Fibroblast of pulmonary artery (primary cell): ENCODE measurements at regions not wholly inside any gene's neighbourhood (a gene's known extent, or its start where the extent isn't known, plus 50 kb on each side); places are given as distances from the start of the nearest gene placed in this dataset.

ENCODE experiments used
- DNase-seq: peaks from one replicate; pipeline ENCODE4 v3.0.0-alpha.2; 2010; ENCODE audit warnings: low read depth
- H3K4me3 ChIP-seq: replicated peaks from 2 replicates; pipeline ENCODE4 v1.5.1; 2011; ENCODE audit warnings: low read depth, mild to moderate bottlenecking, control low read depth, low read length, moderate library complexity
- CTCF ChIP-seq: IDR thresholded peaks from 2 replicates; pipeline ENCODE4 v1.5.1; 2011; ENCODE audit warnings: mild to moderate bottlenecking, control low read depth, low read length, inconsistent platforms; ENCODE audit errors: missing control alignments

DNA sequence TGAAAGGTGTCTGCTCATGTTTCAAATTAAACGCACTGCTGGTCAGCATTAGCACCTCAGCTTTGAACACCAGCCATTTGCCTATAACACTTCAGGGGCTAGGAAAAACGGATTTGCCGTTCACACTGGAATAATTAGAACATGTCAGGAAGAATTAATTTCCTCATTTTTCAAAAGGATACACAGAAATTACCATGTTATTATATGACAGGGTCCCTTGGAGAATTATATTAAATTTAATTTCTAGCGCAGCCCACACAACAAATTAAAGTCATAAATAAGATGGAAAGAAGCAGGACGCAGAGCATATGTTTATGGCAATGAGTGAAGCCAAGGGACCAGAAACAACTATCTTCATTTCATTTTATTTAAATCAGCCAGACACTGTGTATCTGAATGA lies 83.8 kb upstream of the SOX6 start:
- no peak for DNase-seq
- H3K4me3 ChIP-seq: no peak overlapping the region
- TF ChIP-seq CTCF: no peak

DNA sequence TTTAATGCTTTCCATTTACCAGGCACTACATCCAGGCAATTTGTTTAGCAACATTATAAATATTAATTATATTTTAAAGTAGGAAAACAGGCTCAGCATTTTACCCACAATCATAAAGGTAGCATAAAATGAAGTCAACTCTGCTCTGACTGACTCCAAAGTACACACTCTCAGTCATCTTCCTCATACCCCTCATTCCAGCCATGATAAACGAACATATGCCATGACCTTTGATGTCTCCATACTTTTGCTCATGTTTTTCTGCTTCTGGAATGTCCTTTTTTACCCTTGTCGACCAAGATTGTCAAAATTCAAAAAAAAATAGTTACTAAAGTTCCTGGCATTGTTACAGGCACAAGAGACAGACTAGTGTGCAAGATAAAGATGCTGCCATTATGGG lies 77.7 kb upstream of the SOX6 start:
- TF ChIP-seq CTCF: no peak
- DNase-seq: no peak
- H3K4me3 ChIP-seq: no peak overlapping the region

DNA sequence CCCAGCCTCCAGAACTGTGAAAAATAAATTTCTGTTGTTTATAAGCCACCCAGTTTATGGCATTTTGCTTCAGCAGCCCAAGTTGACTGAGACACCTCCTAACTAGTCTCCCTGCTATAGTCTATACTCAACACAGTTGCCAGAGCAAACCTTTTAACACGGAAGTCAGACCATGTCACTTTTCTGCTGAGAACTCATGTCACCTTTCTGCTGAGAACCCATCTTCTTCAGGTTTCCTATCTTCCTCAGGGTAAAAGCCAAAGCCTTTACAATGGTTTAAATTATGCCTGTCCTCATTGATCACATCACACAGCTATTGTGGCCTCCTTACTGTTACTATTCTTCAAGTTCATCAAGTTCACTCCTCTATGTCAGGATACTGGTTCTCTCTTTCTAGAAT lies 74.3 kb upstream of the SOX6 start:
- no peak for TF ChIP-seq CTCF
- no peak overlapping the region for H3K4me3 ChIP-seq
- DNase-seq: no peak

GRCh38 chr11:16421826-16422225 lies 65.5 kb upstream of the SOX6 start:
- H3K4me3 ChIP-seq: no peak overlapping the region
- no peak for TF ChIP-seq CTCF
- no peak for DNase-seq

GRCh38 chr11:16418428-16419097 lies 62.2 kb upstream of the SOX6 start:
- no peak for TF ChIP-seq CTCF
- H3K4me3 ChIP-seq: no peak overlapping the region
- DNase-seq: no peak

GRCh38 chr11:16412525-16413172 lies 56.3 kb upstream of the SOX6 start:
- TF ChIP-seq CTCF: no peak
- no peak overlapping the region for H3K4me3 ChIP-seq
- no peak for DNase-seq

GRCh38 chr11:16410479-16410878 lies 54.1 kb upstream of the SOX6 start:
- DNase-seq: no peak
- H3K4me3 ChIP-seq: no peak overlapping the region

More at GRCh38 chr11:16410479-16410878, 54.1 kb upstream of the SOX6 start:
- no peak for TF ChIP-seq CTCF
